ENCODE measurements at regions not wholly inside any gene's neighbourhood (a gene's known extent, or its start where the extent isn't known, plus 50 kb on each side); places are given as distances from the start of the nearest gene placed in this dataset.
"Not testable (repeated sequence)": the region's sequence is repeated elsewhere in the genome, so short reads cannot be mapped to it uniquely, and the experiment has no call there.

GRCh38 chr16:80243303-80243702 lies 297.5 kb upstream of the DYNLRB2 start:
- DNase-seq; CTCF ChIA-PET; H3K4me3 ChIP-seq (ENCODE audit: low read length); H3K4me1 Mint-ChIP-seq; H3K4me1 ChIP-seq (ENCODE audit: insufficient read depth, low read length); H3K27ac Mint-ChIP-seq; POLR2A ChIA-PET; H3K27ac ChIP-seq (ENCODE audit: low read depth, low read length); H3K36me3 Mint-ChIP-seq; H3K36me3 ChIP-seq (ENCODE audit: insufficient read depth, low read length); H3K4me3 Mint-ChIP-seq; H3K27me3 ChIP-seq (ENCODE audit: insufficient read depth, low read length, poor library complexity, severe bottlenecking); H3K9me3 ChIP-seq (ENCODE audit: low read length): not testable (repeated sequence)
- H3K27me3 Mint-ChIP-seq, result peaks cover 1 to 13% of the 10 kb centered on the region in 2 donors
- H3K9me3 Mint-ChIP-seq, result peaks cover 0 to 14% (median 0%) of the 10 kb centered on the region in 5 donors

DNA sequence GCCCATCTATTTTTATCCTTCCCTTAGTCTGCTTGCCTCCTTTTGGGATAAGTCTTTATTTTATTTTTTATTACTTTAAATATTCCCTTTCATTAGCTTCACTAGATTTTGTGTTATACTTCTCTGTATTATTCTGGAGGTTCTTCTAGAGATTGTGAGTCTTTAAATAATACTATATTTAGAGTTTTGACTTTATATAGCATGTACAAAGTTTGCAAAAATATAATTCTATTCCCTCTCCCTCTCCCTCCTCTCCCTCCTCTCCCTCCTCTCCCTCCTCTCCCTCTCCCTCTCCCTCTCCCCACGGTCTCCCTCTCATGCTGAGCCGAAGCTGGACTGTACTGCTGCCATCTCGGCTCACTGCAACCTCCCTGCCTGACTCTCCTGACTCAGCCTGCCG lies 298.5 kb upstream of the DYNLRB2 start:
- H3K4me1 Mint-ChIP-seq; CTCF ChIA-PET; H3K27me3 Mint-ChIP-seq; H3K27ac Mint-ChIP-seq; H3K27ac ChIP-seq (ENCODE audit: low read depth, low read length); H3K4me1 ChIP-seq (ENCODE audit: insufficient read depth, low read length); H3K36me3 ChIP-seq (ENCODE audit: insufficient read depth, low read length); H3K4me3 Mint-ChIP-seq; H3K27me3 ChIP-seq (ENCODE audit: insufficient read depth, low read length, poor library complexity, severe bottlenecking); POLR2A ChIA-PET; H3K4me3 ChIP-seq (ENCODE audit: low read length); DNase-seq; H3K9me3 ChIP-seq (ENCODE audit: low read length); H3K36me3 Mint-ChIP-seq: not testable (repeated sequence)
- peaks cover 0 to 14% (median 2%) of the 10 kb centered on the region in 5 donors for H3K9me3 Mint-ChIP-seq

GRCh38 chr16:80233097-80233835 lies 307.5 kb upstream of the DYNLRB2 start:
- ChIA-PET POLR2A (no interaction called here), CTCF (no interaction called here)
- Histone ChIP-seq H3K4me3 (ENCODE audit: low read length) (no peak overlapping the region), H3K27me3 (ENCODE audit: insufficient read depth, low read length, poor library complexity, severe bottlenecking) (no peaks in the 10 kb centered on the region), H3K4me1 (ENCODE audit: insufficient read depth, low read length) (no peaks in the 10 kb centered on the region), H3K9me3 (ENCODE audit: low read length) (no peaks in the 10 kb centered on the region), H3K27ac (ENCODE audit: low read depth, low read length) (no peak overlapping the region), H3K36me3 (ENCODE audit: insufficient read depth, low read length) (no peaks in the 10 kb centered on the region)
- no peak for DNase-seq
- Mint-ChIP-seq H3K9me3 (peaks cover 0 to 5% (median 3%) of the 10 kb centered on the region in 5 donors), H3K27me3 (peaks cover 0 to 3% of the 10 kb centered on the region in 2 donors), H3K4me1 (no peaks in the 10 kb centered on the region), H3K4me3 (no peak overlapping the region), H3K36me3 (no peaks in the 10 kb centered on the region), H3K27ac (no peak overlapping the region)

GRCh38 chr16:80231888-80232287 lies 308.9 kb upstream of the DYNLRB2 start:
- ChIA-PET POLR2A (no interaction called here), CTCF (no interaction called here)
- H3K9me3 ChIP-seq (ENCODE audit: low read length), result no peaks in the 10 kb centered on the region
- H3K36me3 ChIP-seq (ENCODE audit: insufficient read depth, low read length), result no peaks in the 10 kb centered on the region
- H3K4me3 ChIP-seq (ENCODE audit: low read length), result no peak overlapping the region
- H3K27ac ChIP-seq (ENCODE audit: low read depth, low read length), result no peak overlapping the region
- no peaks in the 10 kb centered on the region for H3K4me1 Mint-ChIP-seq
- no peaks in the 10 kb centered on the region for H3K4me1 ChIP-seq (ENCODE audit: insufficient read depth, low read length)
- no peak for DNase-seq
- H3K27ac Mint-ChIP-seq, result no peak overlapping the region
- H3K4me3 Mint-ChIP-seq, result no peak overlapping the region
- H3K36me3 Mint-ChIP-seq, result no peaks in the 10 kb centered on the region
- peaks cover 0 to 4% of the 10 kb centered on the region in 2 donors for H3K27me3 Mint-ChIP-seq
- H3K27me3 ChIP-seq (ENCODE audit: insufficient read depth, low read length, poor library complexity, severe bottlenecking), result no peaks in the 10 kb centered on the region
- peaks cover 0 to 5% (median 3%) of the 10 kb centered on the region in 5 donors for H3K9me3 Mint-ChIP-seq

DNA sequence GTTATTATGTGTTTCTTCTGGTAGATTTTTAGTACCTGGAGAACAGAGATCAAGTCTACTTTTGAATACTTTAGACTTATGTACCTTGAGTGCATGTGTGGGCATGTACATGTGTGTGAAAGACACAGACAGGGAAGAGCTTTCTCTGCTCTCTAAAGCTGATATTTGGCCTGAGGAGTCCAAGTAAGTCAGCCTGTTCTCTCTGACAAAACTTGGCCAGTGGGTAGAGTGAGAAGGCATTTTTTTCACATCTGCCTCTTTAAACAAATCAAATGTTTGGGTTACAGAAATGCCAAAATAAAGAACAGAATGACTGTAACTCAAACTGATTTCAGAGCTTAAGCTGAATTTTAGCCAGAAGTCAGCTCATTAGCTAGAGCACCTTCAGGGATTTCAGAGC lies 309.7 kb upstream of the DYNLRB2 start:
- Histone ChIP-seq H3K9me3 (ENCODE audit: low read length) (no peaks in the 10 kb centered on the region), H3K27ac (ENCODE audit: low read depth, low read length) (no peak overlapping the region), H3K27me3 (ENCODE audit: insufficient read depth, low read length, poor library complexity, severe bottlenecking) (no peaks in the 10 kb centered on the region), H3K4me1 (ENCODE audit: insufficient read depth, low read length) (no peaks in the 10 kb centered on the region), H3K4me3 (ENCODE audit: low read length) (no peak overlapping the region), H3K36me3 (ENCODE audit: insufficient read depth, low read length) (no peaks in the 10 kb centered on the region)
- DNase-seq, result no peak
- Mint-ChIP-seq H3K27ac (no peak overlapping the region), H3K36me3 (no peaks in the 10 kb centered on the region), H3K9me3 (peaks cover 3 to 9% (median 5%) of the 10 kb centered on the region in 5 donors), H3K27me3 (peaks cover 0 to 5% of the 10 kb centered on the region in 2 donors), H3K4me3 (no peak overlapping the region), H3K4me1 (no peaks in the 10 kb centered on the region)
- ChIA-PET POLR2A (no interaction called here), CTCF (no interaction called here)

DNA sequence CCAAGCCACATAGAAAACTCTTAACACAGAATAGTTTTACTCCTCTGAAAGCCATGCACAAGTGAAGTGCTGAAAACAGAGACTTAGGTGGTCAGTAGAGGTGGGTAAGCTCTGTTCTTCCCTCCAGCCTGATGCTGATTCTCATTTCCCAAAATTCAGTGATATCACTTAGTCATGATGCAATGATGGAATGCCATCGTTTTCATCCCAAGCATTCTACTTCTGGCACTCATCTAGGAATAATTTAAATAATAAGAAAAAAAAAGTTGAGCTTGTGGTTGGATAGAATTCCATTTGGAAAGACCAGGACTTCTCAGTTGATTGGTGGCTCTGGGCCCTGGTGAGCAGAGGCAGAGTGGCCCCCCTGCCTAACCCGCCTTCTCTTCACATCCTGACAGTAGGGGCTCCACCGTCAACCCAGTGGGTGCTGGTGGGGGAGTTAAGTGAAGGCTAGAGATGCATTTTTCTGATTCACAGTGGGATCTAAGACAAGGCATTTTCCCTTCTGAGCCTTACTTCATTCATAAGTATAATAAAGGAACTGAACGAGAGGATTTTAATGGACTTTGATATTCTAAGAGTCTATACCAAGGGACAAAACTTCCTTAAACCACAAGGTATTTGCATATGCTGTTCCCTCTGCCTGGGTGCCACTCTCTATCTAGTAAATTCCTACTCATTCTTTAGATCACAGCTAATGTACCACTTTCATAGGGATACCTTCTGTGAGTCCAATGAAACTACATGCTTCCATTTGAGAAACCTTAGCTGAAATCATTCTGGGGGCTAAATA lies 310.3 kb upstream of the DYNLRB2 start:
- H3K27ac Mint-ChIP-seq, result no peak overlapping the region
- peaks cover 0 to 5% of the 10 kb centered on the region in 2 donors for H3K27me3 Mint-ChIP-seq
- ChIA-PET CTCF (no interaction called here), POLR2A (no interaction called here)
- no peaks in the 10 kb centered on the region for H3K4me1 ChIP-seq (ENCODE audit: insufficient read depth, low read length)
- H3K9me3 ChIP-seq (ENCODE audit: low read length), result no peaks in the 10 kb centered on the region
- no peak for DNase-seq
- H3K4me1 Mint-ChIP-seq, result no peaks in the 10 kb centered on the region
- H3K4me3 ChIP-seq (ENCODE audit: low read length), result no peak overlapping the region
- no peak overlapping the region for H3K4me3 Mint-ChIP-seq
- H3K9me3 Mint-ChIP-seq, result peaks cover 4 to 11% (median 6%) of the 10 kb centered on the region in 5 donors
- H3K27me3 ChIP-seq (ENCODE audit: insufficient read depth, low read length, poor library complexity, severe bottlenecking), result no peaks in the 10 kb centered on the region
- H3K27ac ChIP-seq (ENCODE audit: low read depth, low read length), result no peak overlapping the region
- H3K36me3 ChIP-seq (ENCODE audit: insufficient read depth, low read length), result no peaks in the 10 kb centered on the region
- H3K36me3 Mint-ChIP-seq, result no peaks in the 10 kb centered on the region

- Histone ChIP-seq H3K36me3 (ENCODE audit: insufficient read depth, low read length) (no peaks in the 10 kb centered on the region), H3K4me1 (ENCODE audit: insufficient read depth, low read length) (no peaks in the 10 kb centered on the region), H3K4me3 (ENCODE audit: low read length) (no peak overlapping the region), H3K9me3 (ENCODE audit: low read length) (no peaks in the 10 kb centered on the region), H3K27ac (ENCODE audit: low read depth, low read length) (no peak overlapping the region), H3K27me3 (ENCODE audit: insufficient read depth, low read length, poor library complexity, severe bottlenecking) (no peaks in the 10 kb centered on the region)
- H3K4me1 Mint-ChIP-seq, result no peaks in the 10 kb centered on the region
- H3K27ac Mint-ChIP-seq, result no peak overlapping the region
- no peak overlapping the region for H3K4me3 Mint-ChIP-seq
- DNase-seq, result no peak
- H3K9me3 Mint-ChIP-seq, result peaks cover 5 to 13% (median 12%) of the 10 kb centered on the region in 5 donors
- H3K36me3 Mint-ChIP-seq, result no peaks in the 10 kb centered on the region
- ChIA-PET POLR2A (no interaction called here), CTCF (no interaction called here)
- peaks cover 0 to 6% of the 10 kb centered on the region in 2 donors for H3K27me3 Mint-ChIP-seq
These were observed 314.3 kb upstream of the DYNLRB2 start for GRCh38 chr16:80226499-80226898.

GRCh38 chr16:80210787-80211186 lies 330.0 kb upstream of the DYNLRB2 start:
- Mint-ChIP-seq H3K36me3 (no peaks in the 10 kb centered on the region), H3K9me3 (peaks cover 0 to 13% (median 6%) of the 10 kb centered on the region in 5 donors), H3K4me3 (no peak overlapping the region), H3K27me3 (peaks cover 4 to 10% of the 10 kb centered on the region in 2 donors), H3K4me1 (no peaks in the 10 kb centered on the region), H3K27ac (no peak overlapping the region)
- Histone ChIP-seq H3K27ac (ENCODE audit: low read depth, low read length) (no peak overlapping the region), H3K4me1 (ENCODE audit: insufficient read depth, low read length) (no peaks in the 10 kb centered on the region), H3K27me3 (ENCODE audit: insufficient read depth, low read length, poor library complexity, severe bottlenecking) (no peaks in the 10 kb centered on the region), H3K4me3 (ENCODE audit: low read length) (no peak overlapping the region), H3K9me3 (ENCODE audit: low read length) (no peaks in the 10 kb centered on the region), H3K36me3 (ENCODE audit: insufficient read depth, low read length) (no peaks in the 10 kb centered on the region)
- ChIA-PET POLR2A (no interaction called here), CTCF (no interaction called here)
- DNase-seq, result no peak

Data from CD8-positive, alpha-beta memory T cell (primary cell).